Colon (tissue), 2 donors: ENCODE measurements at regions not wholly inside any gene's neighbourhood (a gene's known extent, or its start where the extent isn't known, plus 50 kb on each side); places are given as distances from the start of the nearest gene placed in this dataset.

ENCODE experiments used
- FAIRE-seq: peaks from 2 replicates; lab custom pipeline; 2012; peaks lifted over from hg19 to GRCh38; lab: Jason Lieb, UNC
- donor health status: control.
- donor health status: control.

GRCh38 chr13:59121507-59121906 lies 1042.2 kb downstream of the DIAPH3 start:
- FAIRE-seq = no peak

- no peak for FAIRE-seq
Observed at GRCh38 chr13:59126474-59126873, 1037.3 kb downstream of the DIAPH3 start.

- FAIRE-seq = no peak
Observed at GRCh38 chr13:59133903-59134302, 1029.8 kb downstream of the DIAPH3 start.

- FAIRE-seq = no peak
Observed at GRCh38 chr13:59144700-59145099, 1019.0 kb downstream of the DIAPH3 start.

- no peak for FAIRE-seq
Observed at GRCh38 chr13:59145381-59145780, 1018.3 kb downstream of the DIAPH3 start.

GRCh38 chr13:59157181-59157580 lies 1006.5 kb downstream of the DIAPH3 start:
- FAIRE-seq = no peak

GRCh38 chr13:59166174-59166573 lies 997.6 kb downstream of the DIAPH3 start:
- FAIRE-seq = no peak

- no peak for FAIRE-seq
Observed at GRCh38 chr13:59172076-59172475, 991.7 kb downstream of the DIAPH3 start.

GRCh38 chr13:59176775-59177174 lies 987.0 kb downstream of the DIAPH3 start:
- no peak for FAIRE-seq

GRCh38 chr13:59178344-59178743 lies 985.4 kb downstream of the DIAPH3 start:
- FAIRE-seq = no peak

- no peak for FAIRE-seq
Observed at GRCh38 chr13:59182241-59182640, 981.5 kb downstream of the DIAPH3 start.

- FAIRE-seq = no peak
Observed at GRCh38 chr13:59197397-59197796, 966.3 kb downstream of the DIAPH3 start.

- FAIRE-seq = no peak
Observed at GRCh38 chr13:59201841-59202240, 961.9 kb downstream of the DIAPH3 start.

GRCh38 chr13:59203855-59204254 lies 959.9 kb downstream of the DIAPH3 start:
- no peak for FAIRE-seq

GRCh38 chr13:59205501-59205900 lies 958.2 kb downstream of the DIAPH3 start:
- no peak for FAIRE-seq

- no peak for FAIRE-seq
Observed at GRCh38 chr13:59208405-59209195, 955.1 kb downstream of the DIAPH3 start.

- no peak for FAIRE-seq
Observed at GRCh38 chr13:59210543-59210942, 953.2 kb downstream of the DIAPH3 start.

GRCh38 chr13:59211606-59212005 lies 952.1 kb downstream of the DIAPH3 start:
- no peak for FAIRE-seq

- no peak for FAIRE-seq
Observed at GRCh38 chr13:59229401-59229800, 934.3 kb downstream of the DIAPH3 start.

GRCh38 chr13:59229861-59230260 lies 933.9 kb downstream of the DIAPH3 start:
- no peak for FAIRE-seq

- FAIRE-seq = no peak
Observed at GRCh38 chr13:59230484-59231264, 933.1 kb downstream of the DIAPH3 start.

GRCh38 chr13:59236309-59236919 lies 927.3 kb downstream of the DIAPH3 start:
- FAIRE-seq = no peak

- FAIRE-seq = no peak
Observed at GRCh38 chr13:59236944-59237343, 926.8 kb downstream of the DIAPH3 start.
